Pancreas (tissue), 10 donors: ENCODE measurements at regions not wholly inside any gene's neighbourhood (a gene's known extent, or its start where the extent isn't known, plus 50 kb on each side); places are given as distances from the start of the nearest gene placed in this dataset.

ENCODE experiments used
- ATAC-seq, 4 donors: fragments of 200-7000 bp; cut with Tn5 transposase; one replicate each; pipeline versions ENCODE4 v1.8.0 to v1.9.1; 2020; ENCODE audit warnings: mild to moderate bottlenecking in 4 of 4, moderate library complexity in 4 of 4
- DNase-seq, 6 donors: peaks; one replicate each; pipeline ENCODE4 v3.0.0-alpha.2; 2020
- FAIRE-seq: peaks from 2 replicates; lab custom pipeline; 2012; peaks lifted over from hg19 to GRCh38; lab: Jason Lieb, UNC
- H3K27ac ChIP-seq, 4 donors: fragments of 200-600 bp; sonication (generic); 1 replicate in 3 of 4; 2 replicates in 1 of 4; pipeline versions ENCODE4 v1.5.0 to v1.8.0; 2020
- H3K27me3 ChIP-seq, 4 donors: fragments of 200-600 bp; one replicate each; pipeline ENCODE4 v1.8.0; 2021
- H3K36me3 ChIP-seq, 3 donors: fragments of 200-600 bp; sonication (generic) in 1 of 3; one replicate each; pipeline versions ENCODE4 v1.5.0 to v1.8.0; 2020 to 2021
- H3K4me1 ChIP-seq, 3 donors: fragments of 200-600 bp; one replicate each; pipeline ENCODE4 v1.8.0; 2021
- H3K4me3 ChIP-seq, 4 donors: fragments of 200-600 bp; sonication (generic) in 2 of 4; one replicate each; pipeline versions ENCODE4 v1.5.0 to v1.8.0; 2020 to 2021
- H3K9me3 ChIP-seq, 4 donors: fragments of 200-600 bp; one replicate each; pipeline ENCODE4 v1.8.0; 2021
- CTCF ChIP-seq, 4 donors: fragments of 200-600 bp; sonication (generic) in 3 of 4; IDR thresholded peaks; one replicate each; pipeline versions ENCODE4 v1.5.0 to v1.8.0; 2021; ENCODE audit warnings: antibody characterized with exemption in 4 of 4
- WGBS, 2 donors: extraction: QIAGEN DNeasy Blood & Tissue Kit; methylation state at CpG; one replicate each; pipeline ENCODE4 v1.1.7; 2013; 5-methylcytosine and 5-hydroxymethylcytosine counted together
- intact Hi-C, 3 donors: fragments of 100-400 bp; cut with DNase I; formaldehyde crosslinking; loops; one replicate each; pipeline versions ENCODE4 v1.11.1 to v1.14.2; 2022
- donor health status: healthy with polysubstance abuse.
- donor health status: DM: no; HTN: no; CAD: no; lungs with moderate emphysema.
- donor health status: DM: no; HTN: no; CAD: no.
- donor health status: control.
- donor health status: control.
- donor health status: Bipolar disorder and iron deficiency.
- donor health status: DM: yes; HTN: yes; CAD: no.
- donor health status: DM: no; HTN: no; CAD: no.
- donor health status: DM: no; HTN: no; CAD: no.
- donor health status: DM: yes; HTN: yes; CAD: no.

- H3K9me3 ChIP-seq = no peaks in the 10 kb centered on the region
- no peak overlapping the region for H3K27ac ChIP-seq
- no peak for TF ChIP-seq CTCF (IDR thresholded peaks at IDR 0.05)
- H3K27me3 ChIP-seq = peaks cover 0 to 8% (median 4%) of the 10 kb centered on the region in 4 donors
- DNase-seq (no peak), FAIRE-seq (no peak), ATAC-seq (no peak)
- WGBS, 2 donors = 38% methylated on average over 1 of the region's 1 CpG
- intact Hi-C loops = no loop called here
- no peak overlapping the region for H3K4me3 ChIP-seq
- H3K36me3 ChIP-seq = no peaks in the 10 kb centered on the region
- no peaks in the 10 kb centered on the region for H3K4me1 ChIP-seq
These were observed 552.6 kb downstream of the PCDH19 start for GRCh38 chrX:99857455-99857854.

GRCh38 chrX:99833821-99834220, 576.3 kb downstream of the PCDH19 start:
- ATAC-seq = no peak
- DNase-seq = no peak
- intact Hi-C loops = no loop called here

GRCh38 chrX:99820197-99820596, 589.9 kb downstream of the PCDH19 start:
- no peak for ATAC-seq
- Histone ChIP-seq H3K36me3 (no peaks in the 10 kb centered on the region), H3K4me3 (no peak overlapping the region), H3K4me1 (no peaks in the 10 kb centered on the region), H3K27me3 (no peaks in the 10 kb centered on the region), H3K27ac (no peak overlapping the region), H3K9me3 (no peaks in the 10 kb centered on the region)
- no peak for FAIRE-seq
- TF ChIP-seq CTCF (IDR thresholded peaks at IDR 0.05) = no peak
- peak in 1 of 6 donors; percentile 22 for DNase-seq
- intact Hi-C loops = no loop called here
- WGBS, 2 donors = 37 to 38% methylated on average over 2 of the region's 2 CpGs

More at GRCh38 chrX:99833821-99834220, 576.3 kb downstream of the PCDH19 start:
- FAIRE-seq = peak; percentile 37
- Histone ChIP-seq H3K27me3 (peaks cover 0 to 4% (median 0%) of the 10 kb centered on the region in 4 donors), H3K27ac (no peak overlapping the region), H3K4me1 (no peaks in the 10 kb centered on the region), H3K9me3 (no peaks in the 10 kb centered on the region), H3K4me3 (no peak overlapping the region), H3K36me3 (no peaks in the 10 kb centered on the region)
- 29 to 40% methylated on average over 1 of the region's 1 CpG for WGBS, 2 donors
- no peak for TF ChIP-seq CTCF (IDR thresholded peaks at IDR 0.05)

- H3K27me3 ChIP-seq = peaks cover 0 to 7% (median 3%) of the 10 kb centered on the region in 4 donors
- H3K4me3 ChIP-seq = no peak overlapping the region
- H3K36me3 ChIP-seq = no peaks in the 10 kb centered on the region
- ATAC-seq = no peak
- FAIRE-seq = no peak
- DNase-seq = no peak
- no peaks in the 10 kb centered on the region for H3K4me1 ChIP-seq
- TF ChIP-seq CTCF (IDR thresholded peaks at IDR 0.05) = no peak
- no peaks in the 10 kb centered on the region for H3K9me3 ChIP-seq
- 25 to 33% methylated on average over 1 of the region's 1 CpG for WGBS, 2 donors
- no peak overlapping the region for H3K27ac ChIP-seq
- intact Hi-C loops = no loop called here
These were observed 610.1 kb downstream of the PCDH19 start for GRCh38 chrX:99800016-99800415.

- H3K9me3 ChIP-seq = no peaks in the 10 kb centered on the region
- H3K36me3 ChIP-seq = no peaks in the 10 kb centered on the region
- intact Hi-C loops = no loop called here
- no peaks in the 10 kb centered on the region for H3K4me1 ChIP-seq
- FAIRE-seq = no peak
- 36% methylated on average over 3 of the region's 3 CpGs for WGBS, 2 donors
- no peak for ATAC-seq
- no peak for TF ChIP-seq CTCF (IDR thresholded peaks at IDR 0.05)
- H3K27me3 ChIP-seq = peaks cover 0 to 7% (median 3%) of the 10 kb centered on the region in 4 donors
- DNase-seq = no peak
- H3K4me3 ChIP-seq = no peak overlapping the region
- no peak overlapping the region for H3K27ac ChIP-seq
These were observed 611.1 kb downstream of the PCDH19 start for GRCh38 chrX:99798936-99799335.
